ENCODE measurements at regions not wholly inside any gene's neighbourhood (a gene's known extent, or its start where the extent isn't known, plus 50 kb on each side); places are given as distances from the start of the nearest gene placed in this dataset.

GRCh38 chr9:522658-523057 is 308.0 kb downstream of the DOCK8 start:
- H4K20me1 ChIP-seq (ENCODE audit: insufficient read depth, low read length), result no peaks in the 10 kb centered on the region
- ChIA-PET POLR2A (interaction anchor here (0.9 kb wide), 1 partner anchor 27 kb away, joined by 3 read pairs; no protein-coding TSS in a partner anchor), CTCF (ENCODE audit: unreplicated experiment) (no interaction called here)
- H3K4me1 ChIP-seq (ENCODE audit: insufficient read depth, low read length, poor library complexity, severe bottlenecking), result no peaks in the 10 kb centered on the region
- no peak overlapping the region for H3K4me2 ChIP-seq (ENCODE audit: low read length)
- BruUV-seq (replicated peaks), result no TSS peak
- H2AFZ ChIP-seq (ENCODE audit: low read length), result no peak overlapping the region
- DNase-seq (ENCODE audit: low spot score), result no peak
- H3K79me2 ChIP-seq (ENCODE audit: insufficient read depth, low read depth, low read length), result peaks cover 8% of the 10 kb centered on the region; the same call in 1 of the 2 replicates
- H3K9me3 ChIP-seq (ENCODE audit: low read length), result no peaks in the 10 kb centered on the region
- peaks cover 13% of the 10 kb centered on the region for H3K36me3 ChIP-seq (ENCODE audit: insufficient read depth, low read length)
- H3K9me2 ChIP-seq (ENCODE audit: insufficient read depth, low read length), result no peaks in the 10 kb centered on the region
- no peak overlapping the region for H3K4me3 ChIP-seq (ENCODE audit: low read depth, low read length, poor library complexity, severe bottlenecking)
- TF ChIP-seq CTCF (conservative IDR thresholded peaks at IDR 0.05; ENCODE audit: low read length) (no peak), EZH2phosphoT487 (IDR thresholded peaks at IDR 0.05; ENCODE audit: borderline replicate concordance, low read depth, low read length) (no peak)
- H3K27ac ChIP-seq (ENCODE audit: low read depth, low read length, poor library complexity, severe bottlenecking), result no peak overlapping the region
- intact Hi-C loops (cut with micrococcal nuclease; ENCODE audit: unreplicated experiment), result no loop called here

DNA sequence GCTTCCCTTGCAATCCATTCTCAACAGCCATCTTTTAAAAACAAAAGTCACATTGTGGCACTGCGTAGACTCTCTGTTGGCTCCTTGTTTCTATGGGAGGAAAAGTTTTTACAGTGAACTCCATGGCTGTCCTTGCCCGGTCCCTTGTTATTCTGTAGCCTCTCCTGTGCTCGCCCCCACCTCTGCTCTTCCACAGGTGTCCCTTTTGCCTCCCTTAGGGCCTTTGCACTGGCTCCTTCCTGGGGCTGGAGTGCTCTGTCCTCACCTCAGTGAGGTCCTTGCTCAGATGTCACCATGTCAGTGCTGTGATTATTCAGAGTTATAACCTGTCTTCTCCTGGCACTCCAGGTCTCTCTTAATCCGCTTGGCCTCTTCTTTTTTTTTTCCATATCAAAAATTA is 308.8 kb downstream of the DOCK8 start:
- Histone ChIP-seq H3K27ac (ENCODE audit: low read depth, low read length, poor library complexity, severe bottlenecking) (no peak overlapping the region), H3K36me3 (ENCODE audit: insufficient read depth, low read length) (peaks cover 13% of the 10 kb centered on the region), H4K20me1 (ENCODE audit: insufficient read depth, low read length) (no peaks in the 10 kb centered on the region), H3K9me2 (ENCODE audit: insufficient read depth, low read length) (no peaks in the 10 kb centered on the region), H3K4me2 (ENCODE audit: low read length) (no peak overlapping the region), H3K79me2 (ENCODE audit: insufficient read depth, low read depth, low read length) (peaks cover 8% of the 10 kb centered on the region; the same call in 1 of the 2 replicates), H3K9me3 (ENCODE audit: low read length) (no peaks in the 10 kb centered on the region), H3K4me1 (ENCODE audit: insufficient read depth, low read length, poor library complexity, severe bottlenecking) (no peaks in the 10 kb centered on the region), H3K4me3 (ENCODE audit: low read depth, low read length, poor library complexity, severe bottlenecking) (no peak overlapping the region), H2AFZ (ENCODE audit: low read length) (no peak overlapping the region)
- intact Hi-C loops (cut with micrococcal nuclease; ENCODE audit: unreplicated experiment), result no loop called here
- no peak for DNase-seq (ENCODE audit: low spot score)
- TF ChIP-seq CTCF (conservative IDR thresholded peaks at IDR 0.05; ENCODE audit: low read length) (no peak), EZH2phosphoT487 (IDR thresholded peaks at IDR 0.05; ENCODE audit: borderline replicate concordance, low read depth, low read length) (no peak)
- CTCF ChIA-PET (ENCODE audit: unreplicated experiment), result no interaction called here
- no TSS peak for BruUV-seq (replicated peaks)
- POLR2A ChIA-PET, result interaction anchor here (0.5 to 1.4 kb wide), 5 partner anchors 8 to 231 kb away, joined by 3 to 4 read pairs (median 3); no protein-coding TSS in a partner anchor

DNA sequence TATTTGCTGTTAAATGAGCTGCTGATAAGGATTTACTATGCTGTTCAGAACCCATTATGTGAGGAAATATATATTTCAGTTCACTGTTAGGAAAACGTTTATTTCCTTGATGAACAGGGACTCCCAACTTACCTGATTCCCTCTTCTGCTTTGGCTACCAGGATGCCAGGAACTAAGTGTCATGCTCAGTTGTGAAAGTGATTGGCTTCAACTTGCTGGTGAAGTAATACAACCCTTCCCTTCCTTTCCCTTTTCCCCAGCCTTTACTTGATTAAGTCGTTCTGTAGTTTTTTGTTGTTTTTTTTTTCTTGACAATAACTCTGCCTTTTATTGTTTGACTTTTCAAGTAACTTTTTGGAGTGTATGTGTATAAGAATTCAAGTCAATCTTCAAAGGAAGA is 309.3 kb downstream of the DOCK8 start:
- intact Hi-C loops (cut with micrococcal nuclease; ENCODE audit: unreplicated experiment), result no loop called here
- Histone ChIP-seq H2AFZ (ENCODE audit: low read length) (no peak overlapping the region), H3K9me2 (ENCODE audit: insufficient read depth, low read length) (no peaks in the 10 kb centered on the region), H3K79me2 (ENCODE audit: insufficient read depth, low read depth, low read length) (peaks cover 8% of the 10 kb centered on the region; the same call in 1 of the 2 replicates), H4K20me1 (ENCODE audit: insufficient read depth, low read length) (no peaks in the 10 kb centered on the region), H3K36me3 (ENCODE audit: insufficient read depth, low read length) (peaks cover 13% of the 10 kb centered on the region), H3K4me3 (ENCODE audit: low read depth, low read length, poor library complexity, severe bottlenecking) (no peak overlapping the region), H3K4me1 (ENCODE audit: insufficient read depth, low read length, poor library complexity, severe bottlenecking) (no peaks in the 10 kb centered on the region), H3K27ac (ENCODE audit: low read depth, low read length, poor library complexity, severe bottlenecking) (no peak overlapping the region), H3K4me2 (ENCODE audit: low read length) (no peak overlapping the region), H3K9me3 (ENCODE audit: low read length) (no peaks in the 10 kb centered on the region)
- TF ChIP-seq EZH2phosphoT487 (IDR thresholded peaks at IDR 0.05; ENCODE audit: borderline replicate concordance, low read depth, low read length), result no peak
- TF ChIP-seq CTCF (conservative IDR thresholded peaks at IDR 0.05; ENCODE audit: low read length), result no peak
- DNase-seq (ENCODE audit: low spot score), result no peak
- ChIA-PET POLR2A (interaction anchor here (0.5 to 1.4 kb wide), 6 partner anchors 8 to 304 kb away, joined by 3 to 4 read pairs (median 4); no protein-coding TSS in a partner anchor), CTCF (ENCODE audit: unreplicated experiment) (no interaction called here)
- no TSS peak for BruUV-seq (replicated peaks)

Data from OCI-LY7 (cell line).